ENCODE measurements at regions not wholly inside any gene's neighbourhood (a gene's known extent, or its start where the extent isn't known, plus 50 kb on each side); places are given as distances from the start of the nearest gene placed in this dataset.

GRCh38 chr2:234438305-234438977, 58.4 kb downstream of the ARL4C start:
- no peak overlapping the region for H3K4me3 ChIP-seq (ENCODE audit: low read length)
- TF ChIP-seq CTCF (conservative IDR thresholded peaks at IDR 0.05; ENCODE audit: low read depth, low read length), result no peak

GRCh38 chr2:234437642-234438304, 59.1 kb downstream of the ARL4C start:
- no peak overlapping the region for H3K4me3 ChIP-seq (ENCODE audit: low read length)
- TF ChIP-seq CTCF (conservative IDR thresholded peaks at IDR 0.05; ENCODE audit: low read depth, low read length), result no peak
- DNase-seq (ENCODE audit: low read depth), result no peak

More at GRCh38 chr2:234438305-234438977, 58.4 kb downstream of the ARL4C start:
- no peak for DNase-seq (ENCODE audit: low read depth)

GRCh38 chr2:234436482-234436837, 60.4 kb downstream of the ARL4C start:
- H3K4me3 ChIP-seq (ENCODE audit: low read length), result no peak overlapping the region
- no peak for DNase-seq (ENCODE audit: low read depth)
- no peak for TF ChIP-seq CTCF (conservative IDR thresholded peaks at IDR 0.05; ENCODE audit: low read depth, low read length)

DNA sequence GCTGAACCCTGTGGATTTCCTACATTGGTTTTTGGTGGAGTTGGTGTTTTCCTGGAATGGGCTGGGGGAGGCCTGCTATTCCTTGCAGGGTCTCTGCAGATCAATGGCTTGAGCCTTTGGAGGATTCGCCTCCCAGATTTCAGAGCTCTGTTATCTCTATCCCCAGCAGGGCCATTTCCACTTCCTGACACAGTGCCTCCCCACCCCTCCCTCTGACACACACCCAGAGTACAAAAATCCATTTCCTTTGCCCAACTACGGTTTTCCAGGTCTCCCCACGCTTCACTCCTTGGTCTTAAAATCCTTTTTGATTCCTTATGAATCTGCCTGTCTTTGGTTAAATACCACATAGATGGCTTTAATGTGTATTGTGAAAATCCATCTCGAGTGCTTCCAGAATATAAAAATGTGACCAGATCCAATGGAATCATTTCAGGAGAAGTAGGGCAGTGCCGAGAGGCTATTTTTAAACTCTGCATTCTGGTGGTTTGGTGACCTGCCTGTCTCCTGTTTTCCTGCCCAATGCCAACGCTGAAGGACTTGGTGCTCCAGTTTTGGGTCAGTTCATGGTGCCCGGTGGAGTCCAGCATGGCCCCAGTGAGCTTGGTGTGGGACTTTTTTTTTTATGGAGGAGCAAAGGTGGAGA, 60.9 kb downstream of the ARL4C start:
- DNase-seq (ENCODE audit: low read depth), result no peak
- no peak for TF ChIP-seq CTCF (conservative IDR thresholded peaks at IDR 0.05; ENCODE audit: low read depth, low read length)
- no peak overlapping the region for H3K4me3 ChIP-seq (ENCODE audit: low read length)

- no peak for TF ChIP-seq CTCF (conservative IDR thresholded peaks at IDR 0.05; ENCODE audit: low read depth, low read length)
- no peak overlapping the region for H3K4me3 ChIP-seq (ENCODE audit: low read length)
- no peak for DNase-seq (ENCODE audit: low read depth)
These were observed 63.7 kb downstream of the ARL4C start for GRCh38 chr2:234433201-234433600.

DNA sequence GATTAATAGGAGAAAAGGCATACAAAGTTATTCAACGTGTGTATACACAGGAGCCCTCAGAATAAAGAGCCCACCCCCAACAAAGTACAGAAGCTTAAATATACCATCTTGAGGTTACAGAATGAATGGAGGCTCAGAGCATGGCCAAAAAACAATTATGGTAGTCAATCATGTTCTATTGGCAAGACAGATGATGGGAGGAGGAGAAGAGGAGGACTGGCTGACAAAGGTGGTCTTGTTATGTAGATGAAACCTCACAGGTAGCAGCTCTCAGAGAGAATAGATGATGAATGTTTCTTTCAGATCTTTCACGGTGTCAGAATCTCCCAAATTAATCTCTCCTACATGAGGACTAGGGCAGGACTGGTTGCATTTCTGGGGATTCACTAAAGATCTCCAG, 66.0 kb downstream of the ARL4C start:
- TF ChIP-seq CTCF (conservative IDR thresholded peaks at IDR 0.05; ENCODE audit: low read depth, low read length), result no peak
- no peak for DNase-seq (ENCODE audit: low read depth)

More for the DNA sequence above, 66.0 kb downstream of the ARL4C start:
- H3K4me3 ChIP-seq (ENCODE audit: low read length), result no peak overlapping the region
